ENCODE measurements at regions not wholly inside any gene's neighbourhood (a gene's known extent, or its start where the extent isn't known, plus 50 kb on each side); places are given as distances from the start of the nearest gene placed in this dataset.

GRCh38 chr1:228900886-228901392 is 165.7 kb downstream of the RHOU start:
- H3K4me3 ChIP-seq (replicated peaks in 1 of 3; ENCODE audit: insufficient read depth in 1 of 3, low read depth in 2 of 3, low read length in 3 of 3): no peak overlapping the region
- no peaks in the 10 kb centered on the region for H4K20me1 ChIP-seq (ENCODE audit: insufficient read depth, low read length)
- H2AFZ ChIP-seq (ENCODE audit: low read length): no peak overlapping the region
- H3K27me3 ChIP-seq (ENCODE audit: control insufficient read depth in 1 of 2, insufficient read depth in 2 of 2, low read length in 2 of 2): no peaks in the 10 kb centered on the region; a peak in 1 of 5 replicates
- H3K9ac ChIP-seq (ENCODE audit: insufficient read depth, low read depth, low read length): no peak overlapping the region
- no peaks in the 10 kb centered on the region for H3K9me3 ChIP-seq (ENCODE audit: low read length)
- no TSS peak for BruUV-seq (replicated peaks)
- no peak for FAIRE-seq
- ChIA-PET POLR2A (interaction anchor here (1.4 to 1.8 kb wide), 2 partner anchors 63 kb away, joined by 4 to 6 read pairs; no protein-coding TSS in a partner anchor), CTCF (ENCODE audit: low intra/inter-chr PET ratio, low total read pairs) (no interaction called here)
- in situ Hi-C loops (cut with HindIII; ENCODE audit: extremely low pct_ligation_motif_present, low pct_unique_long_range_greater_than_20kb): no loop called here
- no peak for ATAC-seq
- H3K4me2 ChIP-seq (ENCODE audit: low read depth, low read length): no peak overlapping the region
- TF ChIP-seq NR1H2 (CRISPR knock-in tag; IDR thresholded peaks at IDR 0.05; ENCODE audit: borderline replicate concordance, low read depth) (no peak), ZNF17 (CRISPR knock-in tag; IDR thresholded peaks at IDR 0.05) (no peak), HNF4A (CRISPR knock-in tag; IDR thresholded peaks at IDR 0.05) (no peak), RBM39 (IDR thresholded peaks at IDR 0.05; ENCODE audit: low read depth, low read length, poor library complexity, severe bottlenecking) (no peak), ZNF747 (CRISPR knock-in tag; IDR thresholded peaks at IDR 0.05; ENCODE audit: borderline replicate concordance) (no peak), ERF (CRISPR knock-in tag; IDR thresholded peaks at IDR 0.05) (no peak)
- TF ChIP-seq, protein P1, sequence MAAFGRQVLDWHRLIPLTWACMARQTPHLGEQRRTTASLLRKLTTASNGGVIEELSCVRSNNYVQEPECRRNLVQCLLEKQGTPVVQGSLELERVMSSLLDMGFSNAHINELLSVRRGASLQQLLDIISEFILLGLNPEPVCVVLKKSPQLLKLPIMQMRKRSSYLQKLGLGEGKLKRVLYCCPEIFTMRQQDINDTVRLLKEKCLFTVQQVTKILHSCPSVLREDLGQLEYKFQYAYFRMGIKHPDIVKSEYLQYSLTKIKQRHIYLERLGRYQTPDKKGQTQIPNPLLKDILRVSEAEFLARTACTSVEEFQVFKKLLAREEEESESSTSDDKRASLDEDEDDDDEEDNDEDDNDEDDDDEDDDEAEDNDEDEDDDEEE (CRISPR knock-in tag; IDR thresholded peaks at IDR 0.05): no peak
- TF ChIP-seq, protein P2, sequence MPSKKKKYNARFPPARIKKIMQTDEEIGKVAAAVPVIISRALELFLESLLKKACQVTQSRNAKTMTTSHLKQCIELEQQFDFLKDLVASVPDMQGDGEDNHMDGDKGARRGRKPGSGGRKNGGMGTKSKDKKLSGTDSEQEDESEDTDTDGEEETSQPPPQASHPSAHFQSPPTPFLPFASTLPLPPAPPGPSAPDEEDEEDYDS (CRISPR knock-in tag; IDR thresholded peaks at IDR 0.05): no peak
- TF ChIP-seq, protein P3, sequence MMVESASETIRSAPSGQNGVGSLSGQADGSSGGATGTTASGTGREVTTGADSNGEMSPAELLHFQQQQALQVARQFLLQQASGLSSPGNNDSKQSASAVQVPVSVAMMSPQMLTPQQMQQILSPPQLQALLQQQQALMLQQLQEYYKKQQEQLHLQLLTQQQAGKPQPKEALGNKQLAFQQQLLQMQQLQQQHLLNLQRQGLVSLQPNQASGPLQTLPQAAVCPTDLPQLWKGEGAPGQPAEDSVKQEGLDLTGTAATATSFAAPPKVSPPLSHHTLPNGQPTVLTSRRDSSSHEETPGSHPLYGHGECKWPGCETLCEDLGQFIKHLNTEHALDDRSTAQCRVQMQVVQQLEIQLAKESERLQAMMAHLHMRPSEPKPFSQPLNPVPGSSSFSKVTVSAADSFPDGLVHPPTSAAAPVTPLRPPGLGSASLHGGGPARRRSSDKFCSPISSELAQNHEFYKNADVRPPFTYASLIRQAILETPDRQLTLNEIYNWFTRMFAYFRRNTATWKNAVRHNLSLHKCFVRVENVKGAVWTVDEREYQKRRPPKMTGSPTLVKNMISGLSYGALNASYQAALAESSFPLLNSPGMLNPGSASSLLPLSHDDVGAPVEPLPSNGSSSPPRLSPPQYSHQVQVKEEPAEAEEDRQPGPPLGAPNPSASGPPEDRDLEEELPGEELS (CRISPR knock-in tag; IDR thresholded peaks at IDR 0.05): no peak
- no peak overlapping the region for H3K27ac ChIP-seq (ENCODE audit: extremely low read length, insufficient read depth, low read length)
- no peak for DNase-seq (ENCODE audit: low spot score)
- intact Hi-C loops (cut with micrococcal nuclease; ENCODE audit: unreplicated experiment): no loop called here
- no peaks in the 10 kb centered on the region for H3K36me3 ChIP-seq (replicated peaks in 1 of 2; ENCODE audit: control insufficient read depth in 1 of 2, insufficient read depth in 2 of 2, low read length in 2 of 2)
- WGBS (ENCODE audit: low lambda C conversion rate): 71% methylated on average over 6 of the region's 6 CpGs
- H3K79me2 ChIP-seq (ENCODE audit: insufficient read depth, low read length): no peaks in the 10 kb centered on the region
- peaks cover 96% of the 10 kb centered on the region for H3K4me1 ChIP-seq (ENCODE audit: insufficient read depth, low read length)

Measured in HepG2 (cell line).